BJ (cell line): ENCODE measurements at regions not wholly inside any gene's neighbourhood (a gene's known extent, or its start where the extent isn't known, plus 50 kb on each side); places are given as distances from the start of the nearest gene placed in this dataset.
A peak's percentile ranks its signal among the peaks of the same experiment; 100 is the strongest.

Experiments
- CTCF ChIA-PET: fragments of 350-600 bp; formaldehyde crosslinking; extraction: SDS; loops from one replicate; lab custom pipeline; 2021; ENCODE audit warnings: antibody characterized with exemption, inconsistent platforms; lab: Yijun Ruan, JAX
- POLR2A ChIA-PET: fragments of 300-600 bp; sonication (Branson Sonifier 250); formaldehyde crosslinking; extraction: SDS; loops from one replicate; lab custom pipeline; 2021; ENCODE audit warnings: antibody characterized with exemption; lab: Charles Lee
- DNase-seq: peaks from one replicate; pipeline ENCODE4 v3.0.0-alpha.2; 2011; ENCODE audit warnings: low read depth
- H3K27me3 ChIP-seq: 2 replicates; pipeline ENCODE4 v1.6.0; 2011; ENCODE audit warnings: low read length; ENCODE audit not compliant: control insufficient read depth, insufficient read depth
- H3K36me3 ChIP-seq: 2 replicates; pipeline ENCODE4 v1.5.1; 2011; ENCODE audit warnings: low read length; ENCODE audit not compliant: control insufficient read depth, insufficient read depth
- H3K4me3 ChIP-seq: 2 replicates; pipeline ENCODE4 v1.5.1; 2011; ENCODE audit warnings: low read depth, mild to moderate bottlenecking, control low read depth, low read length
- TF ChIP-seq, protein P1 (sequence below): IDR thresholded peaks from 2 replicates; pipeline ENCODE4 v1.5.1; 2011; ENCODE audit warnings: low read depth, mild to moderate bottlenecking, control low read depth, inconsistent platforms, low read length, moderate library complexity; ENCODE audit not compliant: insufficient read depth

DNA sequence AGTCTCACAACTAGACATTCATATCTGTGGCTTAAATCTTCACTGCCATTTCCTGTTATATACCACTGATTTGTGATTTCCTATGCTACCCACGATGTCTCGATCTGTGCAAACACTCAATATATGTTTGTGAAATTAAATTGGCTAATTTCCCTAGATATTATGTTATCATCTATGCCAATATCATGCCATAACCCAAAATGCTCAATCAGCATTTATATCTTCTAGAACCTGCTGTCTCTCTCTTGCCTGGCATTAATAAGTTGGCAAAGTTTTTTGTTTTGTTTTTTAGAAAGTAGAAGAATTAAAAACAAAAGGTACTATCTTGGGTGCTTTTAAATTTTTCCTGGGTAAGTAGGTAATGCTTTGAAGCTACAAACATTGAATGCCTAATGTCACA is 358.5 kb upstream of the DAB1 start:
- CTCF ChIA-PET: interaction anchor here (0.5 kb wide), 1 partner anchor 24 kb away, joined by 6 read pairs; no protein-coding TSS in a partner anchor

DNA sequence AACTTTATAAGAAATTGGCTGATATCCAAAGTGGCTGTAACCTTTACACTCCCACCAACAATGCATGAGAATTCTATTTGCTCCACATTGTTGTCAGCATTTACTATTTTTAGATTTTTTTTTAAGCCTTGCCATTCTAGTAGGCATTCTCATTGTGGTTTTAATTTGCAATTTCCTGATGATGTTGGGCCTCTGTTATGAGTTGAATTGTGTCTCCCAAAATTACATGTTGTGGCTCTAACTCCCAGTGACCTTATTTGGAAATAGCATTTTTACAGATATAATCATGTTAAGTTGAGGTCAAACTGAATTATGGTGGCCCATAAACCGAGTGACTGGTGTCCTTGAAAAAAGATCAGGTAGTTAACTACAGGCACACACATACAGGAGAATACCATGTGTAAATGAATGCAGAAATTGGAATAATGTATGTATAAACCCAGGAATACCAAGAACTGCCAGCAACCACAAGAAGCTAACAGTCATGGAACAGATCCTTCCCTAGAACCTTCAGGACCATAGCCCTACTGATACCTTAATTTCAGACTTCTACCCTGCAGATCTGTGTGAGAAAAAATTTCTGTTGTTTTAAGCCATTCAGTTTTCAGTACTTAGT is 348.8 kb upstream of the DAB1 start:
- TF ChIP-seq, protein P1, sequence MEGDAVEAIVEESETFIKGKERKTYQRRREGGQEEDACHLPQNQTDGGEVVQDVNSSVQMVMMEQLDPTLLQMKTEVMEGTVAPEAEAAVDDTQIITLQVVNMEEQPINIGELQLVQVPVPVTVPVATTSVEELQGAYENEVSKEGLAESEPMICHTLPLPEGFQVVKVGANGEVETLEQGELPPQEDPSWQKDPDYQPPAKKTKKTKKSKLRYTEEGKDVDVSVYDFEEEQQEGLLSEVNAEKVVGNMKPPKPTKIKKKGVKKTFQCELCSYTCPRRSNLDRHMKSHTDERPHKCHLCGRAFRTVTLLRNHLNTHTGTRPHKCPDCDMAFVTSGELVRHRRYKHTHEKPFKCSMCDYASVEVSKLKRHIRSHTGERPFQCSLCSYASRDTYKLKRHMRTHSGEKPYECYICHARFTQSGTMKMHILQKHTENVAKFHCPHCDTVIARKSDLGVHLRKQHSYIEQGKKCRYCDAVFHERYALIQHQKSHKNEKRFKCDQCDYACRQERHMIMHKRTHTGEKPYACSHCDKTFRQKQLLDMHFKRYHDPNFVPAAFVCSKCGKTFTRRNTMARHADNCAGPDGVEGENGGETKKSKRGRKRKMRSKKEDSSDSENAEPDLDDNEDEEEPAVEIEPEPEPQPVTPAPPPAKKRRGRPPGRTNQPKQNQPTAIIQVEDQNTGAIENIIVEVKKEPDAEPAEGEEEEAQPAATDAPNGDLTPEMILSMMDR: no peak
- no peak overlapping the region for H3K4me3 ChIP-seq
- POLR2A ChIA-PET: no interaction called here
- no peak for DNase-seq
- CTCF ChIA-PET: no interaction called here
- H3K27me3 ChIP-seq: no peaks in the 10 kb centered on the region
- no peaks in the 10 kb centered on the region for H3K36me3 ChIP-seq

More for the DNA sequence above, 358.5 kb upstream of the DAB1 start:
- Histone ChIP-seq H3K27me3 (no peaks in the 10 kb centered on the region), H3K36me3 (no peaks in the 10 kb centered on the region), H3K4me3 (no peak overlapping the region)
- no peak for DNase-seq
- TF ChIP-seq, protein P1: no peak
- POLR2A ChIA-PET: no interaction called here

DNA sequence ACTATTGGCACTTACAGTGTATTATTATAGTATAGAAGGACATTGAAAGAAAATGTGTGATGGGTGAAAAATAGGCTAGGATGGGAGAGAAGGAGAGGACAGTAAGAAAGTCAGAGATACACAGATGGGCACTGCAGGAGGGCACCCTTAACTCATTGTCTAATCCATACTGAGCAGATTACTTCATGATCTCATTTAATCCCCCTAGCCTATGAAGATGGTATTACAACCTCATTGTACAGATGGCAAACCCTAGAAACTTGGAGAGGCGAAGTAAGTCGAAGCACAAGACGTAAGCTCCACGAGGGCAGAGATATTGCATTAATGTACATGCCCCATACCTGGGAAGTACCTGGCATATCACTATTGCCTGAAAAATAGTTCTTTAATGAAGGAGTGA is 346.9 kb upstream of the DAB1 start:
- Histone ChIP-seq H3K27me3 (no peaks in the 10 kb centered on the region), H3K4me3 (no peak overlapping the region), H3K36me3 (no peaks in the 10 kb centered on the region)
- DNase-seq: no peak
- ChIA-PET POLR2A (interaction anchor here (0.6 kb wide), 1 partner anchor 658 kb away, joined by 3 read pairs; no protein-coding TSS in a partner anchor), CTCF (interaction anchor here (0.6 to 1.8 kb wide), 5 partner anchors 8 to 49 kb away, joined by 3 to 4 read pairs (median 3); no protein-coding TSS in a partner anchor)
- TF ChIP-seq, protein P1: peak; percentile 28

DNA sequence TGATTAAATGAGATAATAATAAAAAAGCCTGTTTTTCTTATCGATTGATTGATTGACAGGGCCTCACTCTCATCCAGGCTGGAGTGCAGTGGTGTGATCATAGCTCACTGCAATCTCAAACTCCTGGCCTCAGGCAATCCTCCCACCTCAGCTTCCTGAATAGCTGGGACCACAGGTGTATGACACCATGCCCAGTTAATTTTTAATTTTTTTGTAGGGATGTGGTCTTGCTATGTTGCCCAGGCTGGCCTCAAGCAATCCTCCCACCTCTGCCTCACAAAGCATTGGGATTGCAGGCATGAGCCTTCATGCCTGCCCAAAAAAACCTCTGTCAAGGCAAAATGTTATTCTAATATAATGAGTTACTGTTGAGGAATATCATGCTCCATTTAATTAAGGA is 346.4 kb upstream of the DAB1 start:
- no peaks in the 10 kb centered on the region for H3K27me3 ChIP-seq
- H3K36me3 ChIP-seq: no peaks in the 10 kb centered on the region
- TF ChIP-seq, protein P1: no peak
- POLR2A ChIA-PET: no interaction called here
- CTCF ChIA-PET: interaction anchor here (0.6 to 1.8 kb wide), 5 partner anchors 8 to 48 kb away, joined by 3 to 4 read pairs (median 3); no protein-coding TSS in a partner anchor
- no peak overlapping the region for H3K4me3 ChIP-seq
- DNase-seq: no peak

DNA sequence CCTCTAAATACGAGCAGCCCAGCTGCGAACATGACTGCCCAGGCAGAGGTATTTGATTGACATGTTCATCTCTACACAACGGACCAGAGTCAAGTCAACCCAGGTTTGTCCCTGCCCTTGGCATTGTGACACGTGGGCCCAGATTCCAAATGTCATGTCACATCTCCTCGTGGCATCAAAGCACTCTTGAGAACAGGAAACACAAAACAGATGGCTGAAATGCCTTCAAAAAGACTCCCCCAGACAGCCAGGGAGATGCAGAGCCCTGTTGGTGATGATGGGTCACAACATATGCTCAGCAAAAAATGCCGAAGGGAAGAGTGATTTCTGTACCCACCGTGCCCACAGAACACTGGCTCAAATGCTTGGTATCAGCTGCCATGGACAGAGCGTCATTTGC is 337.8 kb upstream of the DAB1 start:
- TF ChIP-seq, protein P1: no peak
- DNase-seq: no peak
- ChIA-PET CTCF (no interaction called here), POLR2A (no interaction called here)
- Histone ChIP-seq H3K27me3 (no peaks in the 10 kb centered on the region), H3K4me3 (no peak overlapping the region), H3K36me3 (no peaks in the 10 kb centered on the region)
